RWPE2 (cell line): ENCODE measurements at regions not wholly inside any gene's neighbourhood (a gene's known extent, or its start where the extent isn't known, plus 50 kb on each side); places are given as distances from the start of the nearest gene placed in this dataset.

ENCODE experiments used
- ATAC-seq: fragments of 200-7000 bp; cut with Tn5 transposase; 3 replicates; pipeline ENCODE4 v1.9.1; 2021; ENCODE audit warnings: low read depth
- DNase-seq: peaks from one replicate; pipeline ENCODE4 v3.0.0-alpha.2; 2020; ENCODE audit warnings: low spot score
- H3K27ac ChIP-seq: fragments of 450-650 bp; 2 replicates; pipeline ENCODE4 v1.5.1; 2017; ENCODE audit warnings: mild to moderate bottlenecking; ENCODE audit not compliant: poor library complexity, severe bottlenecking
- H3K27me3 ChIP-seq: fragments of 250-450 bp; sonication (Bioruptor Pico); 2 replicates; pipeline ENCODE4 v1.5.1; 2021; ENCODE audit warnings: mild to moderate bottlenecking, moderate library complexity; ENCODE audit not compliant: insufficient read depth, poor library complexity, severe bottlenecking
- H3K36me3 ChIP-seq: fragments of 250-450 bp; sonication (Bioruptor Pico); 2 replicates; pipeline ENCODE4 v1.5.1; 2020; ENCODE audit warnings: low read depth, mild to moderate bottlenecking, moderate library complexity
- H3K4me1 ChIP-seq: fragments of 250-450 bp; sonication (Bioruptor Pico); 2 replicates; pipeline ENCODE4 v1.5.1; 2021; ENCODE audit warnings: mild to moderate bottlenecking, moderate library complexity; ENCODE audit not compliant: insufficient read depth, poor library complexity, severe bottlenecking
- H3K4me3 ChIP-seq: fragments of 250-450 bp; sonication (Bioruptor Pico); 2 replicates; pipeline ENCODE4 v1.5.1; 2021; ENCODE audit warnings: mild to moderate bottlenecking, moderate library complexity; ENCODE audit not compliant: severe bottlenecking
- H3K9me3 ChIP-seq: fragments of 250-450 bp; sonication (Bioruptor Pico); 2 replicates; pipeline ENCODE4 v1.5.1; 2021; ENCODE audit warnings: mild to moderate bottlenecking, moderate library complexity; ENCODE audit not compliant: severe bottlenecking
- CTCF ChIP-seq: fragments of 450-650 bp; IDR thresholded peaks from one replicate; pipeline ENCODE4 v1.5.1; 2017; ENCODE audit warnings: mild to moderate bottlenecking, moderate library complexity; ENCODE audit not compliant: poor library complexity, severe bottlenecking

- no peak overlapping the region for H3K27ac ChIP-seq
- no peak for TF ChIP-seq CTCF
- no peak overlapping the region for H3K4me3 ChIP-seq
- H3K36me3 ChIP-seq: no peaks in the 10 kb centered on the region
- ATAC-seq (no peak), DNase-seq (no peak)
- H3K9me3 ChIP-seq: no peaks in the 10 kb centered on the region
- H3K27me3 ChIP-seq: no peaks in the 10 kb centered on the region
- H3K4me1 ChIP-seq: no peaks in the 10 kb centered on the region
These were observed 537.1 kb upstream of the ST8SIA4 start for GRCh38 chr5:101440173-101440572.

GRCh38 chr5:101437351-101437750 is 534.3 kb upstream of the ST8SIA4 start:
- Histone ChIP-seq H3K36me3 (no peaks in the 10 kb centered on the region), H3K27ac (no peak overlapping the region), H3K4me1 (no peaks in the 10 kb centered on the region), H3K4me3 (no peak overlapping the region), H3K27me3 (no peaks in the 10 kb centered on the region), H3K9me3 (no peaks in the 10 kb centered on the region)
- ATAC-seq: no peak
- no peak for TF ChIP-seq CTCF
- no peak for DNase-seq

GRCh38 chr5:101435768-101436167 is 532.7 kb upstream of the ST8SIA4 start:
- no peak for TF ChIP-seq CTCF
- ATAC-seq: no peak
- no peaks in the 10 kb centered on the region for H3K9me3 ChIP-seq

GRCh38 chr5:101431201-101431600 is 528.1 kb upstream of the ST8SIA4 start:
- TF ChIP-seq CTCF: no peak
- Histone ChIP-seq H3K27ac (no peak overlapping the region), H3K9me3 (no peaks in the 10 kb centered on the region), H3K27me3 (no peaks in the 10 kb centered on the region), H3K36me3 (no peaks in the 10 kb centered on the region), H3K4me1 (no peaks in the 10 kb centered on the region), H3K4me3 (no peak overlapping the region)
- DNase-seq: no peak
- ATAC-seq: no peak

More at GRCh38 chr5:101435768-101436167, 532.7 kb upstream of the ST8SIA4 start:
- Histone ChIP-seq H3K27me3 (no peaks in the 10 kb centered on the region), H3K4me1 (no peaks in the 10 kb centered on the region), H3K27ac (no peak overlapping the region), H3K4me3 (no peak overlapping the region), H3K36me3 (no peaks in the 10 kb centered on the region)
- no peak for DNase-seq

GRCh38 chr5:101430551-101430950 is 527.5 kb upstream of the ST8SIA4 start:
- H3K9me3 ChIP-seq: no peaks in the 10 kb centered on the region
- no peaks in the 10 kb centered on the region for H3K27me3 ChIP-seq
- DNase-seq (no peak), ATAC-seq (no peak)
- no peak for TF ChIP-seq CTCF
- H3K4me3 ChIP-seq: no peak overlapping the region
- no peaks in the 10 kb centered on the region for H3K36me3 ChIP-seq
- H3K27ac ChIP-seq: no peak overlapping the region
- H3K4me1 ChIP-seq: no peaks in the 10 kb centered on the region
